ENCODE measurements at regions not wholly inside any gene's neighbourhood (a gene's known extent, or its start where the extent isn't known, plus 50 kb on each side); places are given as distances from the start of the nearest gene placed in this dataset.
"Not testable (repeated sequence)": the region's sequence is repeated elsewhere in the genome, so short reads cannot be mapped to it uniquely, and the experiment has no call there.

DNA sequence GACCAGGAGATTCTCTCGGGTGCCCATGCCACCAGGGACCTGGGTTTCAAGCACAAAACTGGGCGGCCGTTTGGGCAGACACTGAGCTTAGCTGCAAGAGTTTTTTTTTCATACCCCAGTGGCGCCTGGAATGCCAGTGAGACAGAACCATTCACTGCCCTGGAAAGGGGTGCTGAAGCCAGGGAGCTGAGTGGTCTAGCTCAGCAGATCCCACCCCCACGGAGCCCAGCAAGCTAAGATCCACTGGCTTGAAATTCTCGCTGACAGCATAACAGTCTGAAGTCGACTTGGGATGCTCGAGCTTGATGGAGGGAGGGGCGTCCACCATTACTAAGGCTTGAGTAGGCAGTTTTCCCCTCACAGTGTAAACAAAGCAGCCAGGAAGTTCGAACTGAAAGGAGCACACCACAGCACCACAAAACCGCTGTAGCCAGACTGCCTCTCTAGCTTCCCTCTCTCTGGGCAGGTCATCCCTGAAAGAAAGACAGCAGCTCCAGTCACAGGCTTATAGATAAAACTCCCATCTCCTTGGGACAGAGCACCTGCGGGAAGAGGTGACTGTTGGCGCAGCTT is 157.7 kb downstream of the GIPC2 start:
- not testable (repeated sequence) for H3K27me3 ChIP-seq (ENCODE audit: control insufficient read depth in 5 of 5, insufficient read depth in 4 of 5, low read length in 5 of 5); H3K36me3 ChIP-seq (ENCODE audit: control insufficient read depth in 5 of 5, insufficient read depth in 5 of 5, low read length in 5 of 5); H3K27ac ChIP-seq (ENCODE audit: low read depth, low read length); H3K9ac ChIP-seq (ENCODE audit: low read length in 5 of 5); H3K4me3 ChIP-seq (ENCODE audit: low read depth in 1 of 5, low read length in 5 of 5); H3K4me1 ChIP-seq (ENCODE audit: control insufficient read depth in 5 of 5, insufficient read depth in 5 of 5, low read length in 5 of 5)
- H3K9me3 ChIP-seq (ENCODE audit: control insufficient read depth in 5 of 5, low read length in 5 of 5), result peaks cover 0 to 11% (median 0%) of the 10 kb centered on the region in 5 donors

DNA sequence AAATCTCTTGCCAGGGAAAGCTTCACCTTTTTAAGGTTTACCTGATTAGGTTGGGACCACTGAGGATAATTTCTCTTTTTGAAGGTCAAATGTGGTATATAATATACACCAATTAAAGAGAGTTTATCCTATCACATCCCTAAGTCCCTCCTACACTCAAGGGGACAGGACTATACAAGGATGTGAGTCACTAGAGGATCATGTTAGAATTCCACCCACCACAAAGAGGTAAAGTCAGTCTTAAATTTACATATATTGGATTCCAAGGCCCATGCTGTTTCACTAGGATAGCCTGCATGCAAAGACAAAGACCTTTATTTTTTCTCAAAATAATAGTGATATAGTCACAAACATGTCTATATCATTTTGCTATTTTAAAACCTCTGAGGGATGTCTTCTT is 164.4 kb downstream of the GIPC2 start:
- Histone ChIP-seq H3K27ac (ENCODE audit: low read depth, low read length) (no peak overlapping the region), H3K9ac (ENCODE audit: low read length in 5 of 5) (no peak overlapping the region), H3K4me3 (ENCODE audit: low read depth in 1 of 5, low read length in 5 of 5) (no peak overlapping the region), H3K27me3 (ENCODE audit: control insufficient read depth in 5 of 5, insufficient read depth in 4 of 5, low read length in 5 of 5) (no peaks in the 10 kb centered on the region), H3K36me3 (ENCODE audit: control insufficient read depth in 5 of 5, insufficient read depth in 5 of 5, low read length in 5 of 5) (no peaks in the 10 kb centered on the region), H3K4me1 (ENCODE audit: control insufficient read depth in 5 of 5, insufficient read depth in 5 of 5, low read length in 5 of 5) (no peaks in the 10 kb centered on the region), H3K9me3 (ENCODE audit: control insufficient read depth in 5 of 5, low read length in 5 of 5) (peaks cover 0 to 25% (median 23%) of the 10 kb centered on the region in 5 donors)

- peaks cover 0 to 25% (median 23%) of the 10 kb centered on the region in 5 donors for H3K9me3 ChIP-seq (ENCODE audit: control insufficient read depth in 5 of 5, low read length in 5 of 5)
- H3K36me3 ChIP-seq (ENCODE audit: control insufficient read depth in 5 of 5, insufficient read depth in 5 of 5, low read length in 5 of 5), result no peaks in the 10 kb centered on the region
- H3K9ac ChIP-seq (ENCODE audit: low read length in 5 of 5), result no peak overlapping the region
- no peaks in the 10 kb centered on the region for H3K4me1 ChIP-seq (ENCODE audit: control insufficient read depth in 5 of 5, insufficient read depth in 5 of 5, low read length in 5 of 5)
- no peak overlapping the region for H3K27ac ChIP-seq (ENCODE audit: low read depth, low read length)
- no peaks in the 10 kb centered on the region for H3K27me3 ChIP-seq (ENCODE audit: control insufficient read depth in 5 of 5, insufficient read depth in 4 of 5, low read length in 5 of 5)
- no peak overlapping the region for H3K4me3 ChIP-seq (ENCODE audit: low read depth in 1 of 5, low read length in 5 of 5)
Observed at GRCh38 chr1:78211483-78212092, 165.8 kb downstream of the GIPC2 start.

- Histone ChIP-seq H3K9ac (ENCODE audit: low read length in 5 of 5) (no peak overlapping the region), H3K27ac (ENCODE audit: low read depth, low read length) (no peak overlapping the region), H3K4me3 (ENCODE audit: low read depth in 1 of 5, low read length in 5 of 5) (no peak overlapping the region), H3K27me3 (ENCODE audit: control insufficient read depth in 5 of 5, insufficient read depth in 4 of 5, low read length in 5 of 5) (no peaks in the 10 kb centered on the region), H3K9me3 (ENCODE audit: control insufficient read depth in 5 of 5, low read length in 5 of 5) (peaks cover 0 to 25% (median 23%) of the 10 kb centered on the region in 5 donors), H3K4me1 (ENCODE audit: control insufficient read depth in 5 of 5, insufficient read depth in 5 of 5, low read length in 5 of 5) (no peaks in the 10 kb centered on the region), H3K36me3 (ENCODE audit: control insufficient read depth in 5 of 5, insufficient read depth in 5 of 5, low read length in 5 of 5) (no peaks in the 10 kb centered on the region)
Observed at GRCh38 chr1:78214334-78214733, 168.6 kb downstream of the GIPC2 start.

DNA sequence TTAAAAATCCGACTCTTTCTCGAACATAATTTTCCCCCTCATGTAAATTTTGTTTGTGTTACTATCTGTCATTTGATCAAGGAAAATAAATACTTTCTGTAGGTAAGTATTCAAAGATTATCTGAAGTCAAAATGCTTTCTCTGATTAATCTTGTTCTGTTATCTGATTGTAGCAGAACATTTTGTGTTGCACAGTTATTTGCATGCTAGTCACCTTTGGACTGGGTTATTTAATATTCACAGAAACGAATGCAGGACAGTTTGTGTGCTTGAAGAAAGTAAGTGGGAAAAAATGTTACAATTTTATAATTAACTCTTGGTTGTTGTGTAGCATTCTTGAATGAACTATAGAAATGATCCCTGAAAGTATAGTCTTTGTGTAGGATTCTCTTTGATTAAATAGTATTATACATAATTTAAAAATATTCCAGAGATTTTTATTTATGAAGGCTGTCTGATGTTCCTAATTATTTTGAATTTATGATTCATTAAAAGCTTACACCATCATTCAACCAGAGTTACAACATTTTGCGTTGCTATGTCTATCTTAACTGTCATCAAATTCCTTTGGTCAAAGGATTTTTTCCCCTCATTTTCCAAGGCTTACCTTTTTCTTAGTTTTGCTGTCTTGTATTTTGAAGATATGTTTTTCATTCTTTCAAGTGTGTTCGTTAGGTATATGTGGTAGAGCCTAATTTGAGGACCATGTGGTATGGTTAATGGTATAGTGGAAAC is 176.6 kb downstream of the GIPC2 start:
- no peaks in the 10 kb centered on the region for H3K4me1 ChIP-seq (ENCODE audit: control insufficient read depth in 5 of 5, insufficient read depth in 5 of 5, low read length in 5 of 5)
- no peaks in the 10 kb centered on the region for H3K27me3 ChIP-seq (ENCODE audit: control insufficient read depth in 5 of 5, insufficient read depth in 4 of 5, low read length in 5 of 5)
- no peak overlapping the region for H3K4me3 ChIP-seq (ENCODE audit: low read depth in 1 of 5, low read length in 5 of 5)
- no peaks in the 10 kb centered on the region for H3K36me3 ChIP-seq (ENCODE audit: control insufficient read depth in 5 of 5, insufficient read depth in 5 of 5, low read length in 5 of 5)
- no peak overlapping the region for H3K9ac ChIP-seq (ENCODE audit: low read length in 5 of 5)
- no peak overlapping the region for H3K27ac ChIP-seq (ENCODE audit: low read depth, low read length)
- H3K9me3 ChIP-seq (ENCODE audit: control insufficient read depth in 5 of 5, low read length in 5 of 5), result peaks cover 5 to 20% (median 11%) of the 10 kb centered on the region in 5 donors

DNA sequence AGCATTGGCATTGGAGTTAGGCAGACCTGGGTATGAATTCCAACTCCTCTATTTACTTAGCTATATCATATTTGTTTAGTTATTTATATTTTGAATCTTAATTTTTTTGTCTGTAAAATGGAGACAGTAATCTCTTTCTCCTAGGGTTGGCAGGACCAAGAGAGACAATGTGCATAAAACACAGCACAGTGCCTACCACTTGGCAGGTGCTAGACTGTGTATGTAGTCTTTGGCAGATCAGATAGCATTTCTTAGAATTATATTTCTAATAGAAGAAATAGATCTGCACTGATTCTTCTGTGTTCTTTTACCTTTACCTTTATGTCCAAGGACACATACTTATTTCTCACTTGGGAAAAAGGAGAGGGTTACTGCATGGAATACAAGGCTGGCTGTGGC is 177.2 kb downstream of the GIPC2 start:
- Histone ChIP-seq H3K9ac (ENCODE audit: low read length in 5 of 5) (no peak overlapping the region), H3K27ac (ENCODE audit: low read depth, low read length) (no peak overlapping the region), H3K9me3 (ENCODE audit: control insufficient read depth in 5 of 5, low read length in 5 of 5) (peaks cover 5 to 22% (median 11%) of the 10 kb centered on the region in 5 donors), H3K4me3 (ENCODE audit: low read depth in 1 of 5, low read length in 5 of 5) (no peak overlapping the region), H3K36me3 (ENCODE audit: control insufficient read depth in 5 of 5, insufficient read depth in 5 of 5, low read length in 5 of 5) (no peaks in the 10 kb centered on the region), H3K27me3 (ENCODE audit: control insufficient read depth in 5 of 5, insufficient read depth in 4 of 5, low read length in 5 of 5) (no peaks in the 10 kb centered on the region), H3K4me1 (ENCODE audit: control insufficient read depth in 5 of 5, insufficient read depth in 5 of 5, low read length in 5 of 5) (no peaks in the 10 kb centered on the region)

DNA sequence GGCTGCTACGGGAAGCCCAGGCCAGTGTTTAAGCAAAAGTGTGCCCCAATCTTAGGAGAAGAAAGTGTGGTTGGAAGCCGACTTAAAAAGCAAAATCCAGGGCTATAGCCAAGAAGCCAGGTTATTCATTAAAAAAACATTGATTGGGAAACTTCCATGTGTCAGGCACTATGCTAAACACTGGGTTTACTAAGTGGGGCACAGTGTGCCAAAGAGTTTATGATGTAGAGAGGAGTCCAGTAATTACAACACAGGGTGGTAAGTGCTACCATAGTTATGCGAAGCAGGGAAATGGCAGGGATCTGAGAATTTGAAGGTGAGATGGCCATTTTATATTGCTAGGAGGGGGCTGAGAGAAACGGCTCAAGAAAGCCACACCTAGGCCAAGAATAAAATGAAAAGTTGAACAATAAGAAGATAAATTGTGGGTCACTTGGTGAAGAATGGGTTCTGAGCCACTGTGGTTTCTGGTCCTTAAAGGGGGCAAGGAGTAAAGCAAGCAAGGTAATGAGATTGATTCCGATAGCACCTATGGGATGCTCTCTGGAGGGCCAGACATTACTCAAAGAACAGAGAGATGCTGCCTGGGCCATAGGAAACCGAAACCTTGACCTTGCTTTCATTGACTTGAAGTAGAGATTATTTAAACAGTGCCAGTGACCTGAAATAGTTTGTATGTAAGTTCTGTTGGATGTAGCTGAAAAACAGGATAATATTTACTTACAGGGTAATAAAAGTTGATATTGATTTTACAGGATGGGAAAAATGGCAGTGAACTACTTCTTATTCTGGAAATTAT is 177.8 kb downstream of the GIPC2 start:
- Histone ChIP-seq H3K27me3 (ENCODE audit: control insufficient read depth in 5 of 5, insufficient read depth in 4 of 5, low read length in 5 of 5) (no peaks in the 10 kb centered on the region), H3K4me1 (ENCODE audit: control insufficient read depth in 5 of 5, insufficient read depth in 5 of 5, low read length in 5 of 5) (no peaks in the 10 kb centered on the region), H3K9me3 (ENCODE audit: control insufficient read depth in 5 of 5, low read length in 5 of 5) (peaks cover 5 to 22% (median 11%) of the 10 kb centered on the region in 5 donors), H3K9ac (ENCODE audit: low read length in 5 of 5) (no peak overlapping the region), H3K4me3 (ENCODE audit: low read depth in 1 of 5, low read length in 5 of 5) (no peak overlapping the region), H3K27ac (ENCODE audit: low read depth, low read length) (no peak overlapping the region), H3K36me3 (ENCODE audit: control insufficient read depth in 5 of 5, insufficient read depth in 5 of 5, low read length in 5 of 5) (no peaks in the 10 kb centered on the region)

- H3K9ac ChIP-seq (ENCODE audit: low read length in 5 of 5), result no peak overlapping the region
- H3K27ac ChIP-seq (ENCODE audit: low read depth, low read length), result no peak overlapping the region
- H3K27me3 ChIP-seq (ENCODE audit: control insufficient read depth in 5 of 5, insufficient read depth in 4 of 5, low read length in 5 of 5), result no peaks in the 10 kb centered on the region
- peaks cover 5 to 22% (median 11%) of the 10 kb centered on the region in 5 donors for H3K9me3 ChIP-seq (ENCODE audit: control insufficient read depth in 5 of 5, low read length in 5 of 5)
- no peaks in the 10 kb centered on the region for H3K36me3 ChIP-seq (ENCODE audit: control insufficient read depth in 5 of 5, insufficient read depth in 5 of 5, low read length in 5 of 5)
- peaks cover 0 to 4% (median 0%) of the 10 kb centered on the region in 5 donors for H3K4me1 ChIP-seq (ENCODE audit: control insufficient read depth in 5 of 5, insufficient read depth in 5 of 5, low read length in 5 of 5)
- no peak overlapping the region for H3K4me3 ChIP-seq (ENCODE audit: low read depth in 1 of 5, low read length in 5 of 5)
Observed at GRCh38 chr1:78224246-78224785, 178.6 kb downstream of the GIPC2 start.

- Histone ChIP-seq H3K27me3 (ENCODE audit: control insufficient read depth in 5 of 5, insufficient read depth in 4 of 5, low read length in 5 of 5) (no peaks in the 10 kb centered on the region), H3K9ac (ENCODE audit: low read length in 5 of 5) (no peak overlapping the region), H3K4me3 (ENCODE audit: low read depth in 1 of 5, low read length in 5 of 5) (no peak overlapping the region), H3K9me3 (ENCODE audit: control insufficient read depth in 5 of 5, low read length in 5 of 5) (peaks cover 5 to 21% (median 11%) of the 10 kb centered on the region in 5 donors), H3K4me1 (ENCODE audit: control insufficient read depth in 5 of 5, insufficient read depth in 5 of 5, low read length in 5 of 5) (peaks cover 0 to 5% (median 0%) of the 10 kb centered on the region in 5 donors), H3K27ac (ENCODE audit: low read depth, low read length) (no peak overlapping the region), H3K36me3 (ENCODE audit: control insufficient read depth in 5 of 5, insufficient read depth in 5 of 5, low read length in 5 of 5) (no peaks in the 10 kb centered on the region)
Observed at GRCh38 chr1:78224861-78225552, 179.2 kb downstream of the GIPC2 start.

All from subcutaneous abdominal adipose tissue (tissue), 5 donors.